ENCODE measurements at regions not wholly inside any gene's neighbourhood (a gene's known extent, or its start where the extent isn't known, plus 50 kb on each side); places are given as distances from the start of the nearest gene placed in this dataset.
A peak's percentile ranks its signal among the peaks of the same experiment; 100 is the strongest.
"Not testable (repeated sequence)": the region's sequence is repeated elsewhere in the genome, so short reads cannot be mapped to it uniquely, and the experiment has no call there.

DNA sequence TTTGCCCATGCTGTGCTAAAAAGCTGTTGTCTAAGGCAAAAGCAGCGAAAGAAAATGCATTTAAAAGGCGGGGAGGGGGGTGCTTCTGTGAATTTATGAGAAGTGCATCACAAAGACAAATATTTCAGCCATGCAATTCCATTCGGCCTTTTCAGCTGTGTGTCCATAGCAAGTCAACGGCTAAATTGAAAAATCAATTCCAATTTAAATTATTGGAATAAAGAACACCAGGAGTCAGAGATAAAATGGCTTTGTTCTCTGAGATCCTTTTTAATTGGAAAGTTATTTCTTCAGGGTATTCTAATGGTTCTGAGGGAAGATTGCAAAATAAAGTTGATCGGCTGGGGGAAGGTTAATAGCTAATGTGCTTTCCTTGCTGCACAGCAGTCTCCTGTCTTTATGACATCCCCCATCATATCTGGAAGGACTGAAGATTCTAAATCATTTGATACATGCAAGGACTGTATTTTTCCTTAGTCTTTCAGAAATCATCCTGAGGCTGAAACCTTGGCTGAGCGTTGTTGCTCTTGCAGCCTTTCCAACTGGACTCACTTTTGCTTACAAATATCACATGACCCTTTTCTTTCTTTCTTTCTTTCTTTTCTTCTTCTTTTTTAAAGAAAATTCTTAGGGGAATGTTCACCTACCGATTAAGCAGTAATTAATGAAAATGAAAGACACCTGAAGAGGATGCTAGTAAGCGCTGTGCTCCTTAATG is 647.1 kb downstream of the DACH1 start:
- no peak for FAIRE-seq
- 82 to 84% (median 82%) methylated on average over 8 of the region's 8 CpGs for WGBS, 3 donors

DNA sequence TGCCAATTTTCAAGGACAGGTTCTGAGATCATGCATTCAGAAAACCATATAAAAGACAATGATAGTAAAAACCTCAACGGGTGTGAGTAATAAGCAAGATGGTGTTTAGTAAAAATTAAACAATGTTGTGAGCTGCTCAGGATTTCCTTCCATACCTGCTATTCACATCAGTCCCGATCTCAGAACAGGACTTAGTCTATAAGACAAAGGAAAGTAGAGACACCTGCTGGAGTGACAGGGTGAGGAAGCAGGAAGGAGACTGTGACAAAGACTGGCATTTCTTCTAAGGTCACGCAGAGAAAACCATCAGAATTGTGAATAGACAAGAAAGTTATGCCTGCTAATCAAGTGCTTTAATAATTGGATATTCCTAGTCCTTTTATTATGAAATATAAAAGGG is 648.0 kb downstream of the DACH1 start:
- peak; percentile 17 to 58 for DNase-seq
- Histone ChIP-seq H3K27me3 (ENCODE audit: control insufficient read depth in 3 of 3, insufficient read depth in 3 of 3, low read length in 3 of 3) (no peaks in the 10 kb centered on the region), H3K36me3 (ENCODE audit: control insufficient read depth in 3 of 3, insufficient read depth in 2 of 3, low read depth in 1 of 3, low read length in 3 of 3) (no peaks in the 10 kb centered on the region), H3K27ac (ENCODE audit: low read depth in 1 of 3, low read length in 2 of 3) (no peak overlapping the region), H3K9me3 (ENCODE audit: control insufficient read depth in 2 of 2, insufficient read depth in 1 of 2, low read depth in 1 of 2, low read length in 1 of 2) (no peaks in the 10 kb centered on the region), H3K4me3 (ENCODE audit: low read depth in 1 of 3, low read length in 3 of 3) (no peak overlapping the region), H3K4me1 (ENCODE audit: control insufficient read depth in 3 of 3, insufficient read depth in 2 of 3, low read depth in 1 of 3, low read length in 2 of 3) (no peaks in the 10 kb centered on the region)
- FAIRE-seq: no peak
- WGBS, 3 donors: 15 to 46% (median 31%) methylated on average over 3 of the region's 3 CpGs

More for the DNA sequence above, 647.1 kb downstream of the DACH1 start:
- Histone ChIP-seq H3K27ac (ENCODE audit: low read depth in 1 of 3, low read length in 2 of 3) (no peak overlapping the region), H3K4me1 (ENCODE audit: control insufficient read depth in 3 of 3, insufficient read depth in 2 of 3, low read depth in 1 of 3, low read length in 2 of 3) (no peaks in the 10 kb centered on the region), H3K9me3 (ENCODE audit: control insufficient read depth in 2 of 2, insufficient read depth in 1 of 2, low read depth in 1 of 2, low read length in 1 of 2) (no peaks in the 10 kb centered on the region), H3K36me3 (ENCODE audit: control insufficient read depth in 3 of 3, insufficient read depth in 2 of 3, low read depth in 1 of 3, low read length in 3 of 3) (no peaks in the 10 kb centered on the region), H3K4me3 (ENCODE audit: low read depth in 1 of 3, low read length in 3 of 3) (no peak overlapping the region), H3K27me3 (ENCODE audit: control insufficient read depth in 3 of 3, insufficient read depth in 3 of 3, low read length in 3 of 3) (no peaks in the 10 kb centered on the region)
- no peak for DNase-seq

DNA sequence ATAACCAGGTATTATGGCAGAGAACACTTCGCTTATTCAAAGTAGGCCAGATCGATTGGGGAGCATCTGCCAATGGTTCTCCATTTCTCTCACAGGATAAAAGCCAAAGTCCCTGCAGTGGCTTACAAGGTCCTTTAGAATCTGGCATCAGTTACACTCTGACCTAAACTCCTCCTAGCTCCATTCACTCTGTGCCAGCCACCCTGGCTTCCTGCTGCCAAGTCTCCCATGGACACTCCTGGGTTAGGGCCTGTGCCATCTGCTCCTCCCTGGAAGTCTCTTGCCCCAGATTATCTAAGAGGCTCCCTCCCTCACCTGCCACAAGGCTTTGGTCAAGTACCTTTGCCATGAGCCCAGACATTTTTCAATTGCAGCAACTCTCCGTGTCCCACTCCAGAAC is 649.2 kb downstream of the DACH1 start:
- no peaks in the 10 kb centered on the region for H3K36me3 ChIP-seq (ENCODE audit: control insufficient read depth in 3 of 3, insufficient read depth in 2 of 3, low read depth in 1 of 3, low read length in 3 of 3)
- no peaks in the 10 kb centered on the region for H3K27me3 ChIP-seq (ENCODE audit: control insufficient read depth in 3 of 3, insufficient read depth in 3 of 3, low read length in 3 of 3)
- no peaks in the 10 kb centered on the region for H3K4me1 ChIP-seq (ENCODE audit: control insufficient read depth in 3 of 3, insufficient read depth in 2 of 3, low read depth in 1 of 3, low read length in 2 of 3)
- WGBS, 3 donors: 84 to 93% (median 90%) methylated on average over 3 of the region's 3 CpGs
- H3K27ac ChIP-seq (ENCODE audit: low read depth in 1 of 3, low read length in 2 of 3): no peak overlapping the region
- H3K4me3 ChIP-seq (ENCODE audit: low read depth in 1 of 3, low read length in 3 of 3): no peak overlapping the region
- H3K9me3 ChIP-seq (ENCODE audit: control insufficient read depth in 2 of 2, insufficient read depth in 1 of 2, low read depth in 1 of 2, low read length in 1 of 2): no peaks in the 10 kb centered on the region
- no peak for FAIRE-seq
- DNase-seq: no peak

DNA sequence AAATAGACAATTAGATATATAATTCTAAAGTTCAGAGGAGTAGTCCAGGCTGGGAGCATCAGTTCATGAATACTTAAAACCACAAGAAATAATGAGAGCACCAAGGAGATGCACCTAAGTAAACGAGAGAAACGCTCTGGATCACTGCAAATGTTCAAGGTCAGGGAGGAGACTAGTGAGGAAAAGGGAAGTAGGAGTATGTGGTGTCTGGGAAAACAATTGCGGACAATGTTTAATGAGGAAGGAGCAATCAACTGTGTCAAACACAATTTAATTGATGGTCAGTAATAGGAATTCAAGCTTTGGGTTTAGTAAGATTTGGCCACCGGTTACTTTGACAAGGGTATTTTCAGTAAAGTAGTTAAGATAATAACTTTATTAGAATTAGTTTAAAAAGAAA is 652.2 kb downstream of the DACH1 start:
- 63 to 85% (median 68%) methylated on average over 4 of the region's 4 CpGs for WGBS, 3 donors
- FAIRE-seq: no peak
- Histone ChIP-seq H3K27me3 (ENCODE audit: control insufficient read depth in 3 of 3, insufficient read depth in 3 of 3, low read length in 3 of 3) (no peaks in the 10 kb centered on the region), H3K36me3 (ENCODE audit: control insufficient read depth in 3 of 3, insufficient read depth in 2 of 3, low read depth in 1 of 3, low read length in 3 of 3) (no peaks in the 10 kb centered on the region), H3K27ac (ENCODE audit: low read depth in 1 of 3, low read length in 2 of 3) (no peak overlapping the region), H3K4me3 (ENCODE audit: low read depth in 1 of 3, low read length in 3 of 3) (no peak overlapping the region), H3K4me1 (ENCODE audit: control insufficient read depth in 3 of 3, insufficient read depth in 2 of 3, low read depth in 1 of 3, low read length in 2 of 3) (no peaks in the 10 kb centered on the region), H3K9me3 (ENCODE audit: control insufficient read depth in 2 of 2, insufficient read depth in 1 of 2, low read depth in 1 of 2, low read length in 1 of 2) (no peaks in the 10 kb centered on the region)
- no peak for DNase-seq

DNA sequence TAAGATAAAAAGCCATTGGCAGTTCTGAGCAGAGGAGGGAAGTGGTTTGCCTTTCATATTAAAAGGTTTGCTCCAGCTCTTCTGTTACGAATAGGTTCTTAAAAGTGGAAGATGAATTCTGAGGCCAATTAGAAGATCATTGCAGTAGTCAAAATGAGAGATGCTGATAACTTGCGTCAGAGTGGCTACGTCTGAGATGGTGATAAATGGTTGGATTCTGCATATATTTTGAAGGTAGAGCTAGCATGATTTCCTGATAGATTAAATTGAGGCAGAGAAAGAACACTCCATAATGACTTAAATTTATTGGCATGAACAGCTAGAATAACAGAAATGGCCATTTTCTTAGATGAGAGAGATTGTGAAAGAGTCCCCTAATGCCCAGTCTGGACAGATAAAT is 652.6 kb downstream of the DACH1 start:
- Histone ChIP-seq H3K36me3 (ENCODE audit: control insufficient read depth in 3 of 3, insufficient read depth in 2 of 3, low read depth in 1 of 3, low read length in 3 of 3) (no peaks in the 10 kb centered on the region), H3K27ac (ENCODE audit: low read depth in 1 of 3, low read length in 2 of 3) (no peak overlapping the region), H3K4me1 (ENCODE audit: control insufficient read depth in 3 of 3, insufficient read depth in 2 of 3, low read depth in 1 of 3, low read length in 2 of 3) (no peaks in the 10 kb centered on the region), H3K27me3 (ENCODE audit: control insufficient read depth in 3 of 3, insufficient read depth in 3 of 3, low read length in 3 of 3) (no peaks in the 10 kb centered on the region), H3K4me3 (ENCODE audit: low read depth in 1 of 3, low read length in 3 of 3) (no peak overlapping the region), H3K9me3 (ENCODE audit: control insufficient read depth in 2 of 2, insufficient read depth in 1 of 2, low read depth in 1 of 2, low read length in 1 of 2) (no peaks in the 10 kb centered on the region)
- WGBS, 3 donors: 78 to 85% (median 83%) methylated on average over 3 of the region's 3 CpGs
- DNase-seq: no peak
- FAIRE-seq: no peak

DNA sequence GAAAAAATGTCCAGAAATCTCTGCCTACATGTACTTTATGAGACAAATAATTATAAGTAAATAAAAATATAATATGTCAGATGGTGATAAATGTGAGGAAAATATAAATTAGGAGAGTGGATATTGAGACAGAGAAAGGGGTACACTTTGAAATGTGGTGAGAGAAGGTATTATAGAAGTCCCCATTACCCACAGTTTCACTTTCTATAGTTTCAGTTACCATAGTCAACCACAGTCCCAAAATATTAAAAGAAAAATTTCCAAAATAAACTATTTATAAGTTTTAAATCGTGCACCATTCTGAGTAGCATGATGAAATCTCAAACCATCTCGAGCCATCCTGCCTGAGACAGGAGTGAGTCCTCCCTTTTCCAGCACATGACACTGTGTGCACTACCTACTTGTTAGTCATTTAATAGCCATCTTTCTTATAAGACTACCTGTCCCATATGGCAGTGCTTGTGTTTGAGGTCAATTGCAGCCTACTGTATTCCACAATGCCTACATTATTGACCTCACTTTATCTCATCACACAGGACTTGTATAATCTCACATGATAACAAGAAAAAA is 653.7 kb downstream of the DACH1 start:
- H3K36me3 ChIP-seq (ENCODE audit: control insufficient read depth in 3 of 3, insufficient read depth in 2 of 3, low read depth in 1 of 3, low read length in 3 of 3): no peaks in the 10 kb centered on the region
- DNase-seq: no peak
- no peaks in the 10 kb centered on the region for H3K27me3 ChIP-seq (ENCODE audit: control insufficient read depth in 3 of 3, insufficient read depth in 3 of 3, low read length in 3 of 3)
- no peaks in the 10 kb centered on the region for H3K4me1 ChIP-seq (ENCODE audit: control insufficient read depth in 3 of 3, insufficient read depth in 2 of 3, low read depth in 1 of 3, low read length in 2 of 3)
- no peak overlapping the region for H3K27ac ChIP-seq (ENCODE audit: low read depth in 1 of 3, low read length in 2 of 3)
- WGBS, 3 donors: 65 to 82% (median 69%) methylated on average over 2 of the region's 2 CpGs
- H3K9me3 ChIP-seq (ENCODE audit: control insufficient read depth in 2 of 2, insufficient read depth in 1 of 2, low read depth in 1 of 2, low read length in 1 of 2): no peaks in the 10 kb centered on the region
- FAIRE-seq: no peak
- no peak overlapping the region for H3K4me3 ChIP-seq (ENCODE audit: low read depth in 1 of 3, low read length in 3 of 3)

DNA sequence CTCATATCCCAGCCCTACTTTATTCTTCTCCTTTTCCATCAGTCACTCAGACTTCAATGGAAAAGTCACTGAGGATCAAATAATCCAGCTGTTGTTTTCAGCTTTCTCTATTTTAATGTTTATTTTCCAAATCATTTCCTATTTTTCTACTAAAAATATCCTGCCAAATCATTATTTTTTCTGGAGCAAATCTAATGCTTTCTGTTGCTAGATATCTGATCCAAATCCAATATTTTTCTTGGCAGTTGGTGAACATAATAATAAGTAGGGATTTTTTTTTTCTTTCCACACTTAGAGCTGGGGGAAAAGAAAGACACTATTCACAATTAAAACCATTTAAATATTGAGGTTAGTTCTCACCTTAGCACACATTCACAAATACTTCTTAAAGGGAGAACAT is 656.1 kb downstream of the DACH1 start:
- no peak for FAIRE-seq

DNA sequence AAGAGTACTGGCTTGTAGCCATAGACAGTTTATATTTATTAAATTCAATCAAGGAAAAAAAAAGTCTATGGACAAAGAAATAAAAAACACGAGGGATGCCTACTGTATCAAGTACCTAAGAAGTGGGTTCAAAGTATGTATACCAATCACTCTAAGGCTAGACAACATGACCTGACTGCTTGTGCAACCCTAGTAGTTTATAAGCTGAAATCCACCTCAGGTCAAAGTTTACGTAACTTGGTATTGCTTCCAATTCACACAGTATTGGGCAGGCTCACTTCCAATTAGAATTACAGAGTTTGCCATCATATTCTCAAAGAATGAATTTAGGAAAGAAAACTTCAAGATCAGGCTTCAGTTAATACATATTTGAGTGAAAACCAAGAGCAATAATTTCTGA is 657.8 kb downstream of the DACH1 start:
- Histone ChIP-seq H3K4me3 (ENCODE audit: low read depth in 1 of 3, low read length in 3 of 3) (no peak overlapping the region), H3K4me1 (ENCODE audit: control insufficient read depth in 3 of 3, insufficient read depth in 2 of 3, low read depth in 1 of 3, low read length in 2 of 3) (no peaks in the 10 kb centered on the region), H3K9me3 (ENCODE audit: control insufficient read depth in 2 of 2, insufficient read depth in 1 of 2, low read depth in 1 of 2, low read length in 1 of 2) (no peaks in the 10 kb centered on the region), H3K27me3 (ENCODE audit: control insufficient read depth in 3 of 3, insufficient read depth in 3 of 3, low read length in 3 of 3) (no peaks in the 10 kb centered on the region), H3K36me3 (ENCODE audit: control insufficient read depth in 3 of 3, insufficient read depth in 2 of 3, low read depth in 1 of 3, low read length in 3 of 3) (no peaks in the 10 kb centered on the region), H3K27ac (ENCODE audit: low read depth in 1 of 3, low read length in 2 of 3) (no peak overlapping the region)
- FAIRE-seq (no peak), DNase-seq (no peak)
- 81 to 91% (median 82%) methylated on average over 2 of the region's 2 CpGs for WGBS, 3 donors

More for the DNA sequence above, 656.1 kb downstream of the DACH1 start:
- Histone ChIP-seq H3K4me3 (ENCODE audit: low read depth in 1 of 3, low read length in 3 of 3) (no peak overlapping the region), H3K9me3 (ENCODE audit: control insufficient read depth in 2 of 2, insufficient read depth in 1 of 2, low read depth in 1 of 2, low read length in 1 of 2) (no peaks in the 10 kb centered on the region), H3K4me1 (ENCODE audit: control insufficient read depth in 3 of 3, insufficient read depth in 2 of 3, low read depth in 1 of 3, low read length in 2 of 3) (no peaks in the 10 kb centered on the region), H3K36me3 (ENCODE audit: control insufficient read depth in 3 of 3, insufficient read depth in 2 of 3, low read depth in 1 of 3, low read length in 3 of 3) (no peaks in the 10 kb centered on the region), H3K27me3 (ENCODE audit: control insufficient read depth in 3 of 3, insufficient read depth in 3 of 3, low read length in 3 of 3) (no peaks in the 10 kb centered on the region), H3K27ac (ENCODE audit: low read depth in 1 of 3, low read length in 2 of 3) (no peak overlapping the region)
- DNase-seq: no peak

DNA sequence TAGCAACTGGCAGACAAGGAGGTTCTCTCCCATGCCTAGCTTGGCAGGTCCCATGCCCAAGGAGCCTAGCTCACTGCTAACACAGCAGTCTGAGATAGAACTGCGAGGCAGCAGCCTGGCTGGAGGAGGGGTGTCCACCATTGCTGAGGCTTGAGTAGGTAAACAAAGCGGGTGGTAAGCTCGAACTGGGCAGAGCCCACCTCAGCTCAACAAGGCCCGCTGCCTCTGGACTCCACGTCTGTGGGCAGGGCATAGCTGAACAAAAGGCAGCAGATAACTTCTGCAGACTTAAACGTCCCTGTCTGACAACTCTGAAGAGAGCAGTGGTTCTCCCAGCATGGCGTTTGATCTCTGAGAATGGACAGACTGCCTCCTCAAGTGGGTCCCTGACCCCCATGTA is 682.4 kb downstream of the DACH1 start:
- H3K4me3 ChIP-seq (ENCODE audit: low read depth in 1 of 3, low read length in 3 of 3); DNase-seq; H3K27ac ChIP-seq (ENCODE audit: low read depth in 1 of 3, low read length in 2 of 3); FAIRE-seq; H3K4me1 ChIP-seq (ENCODE audit: control insufficient read depth in 3 of 3, insufficient read depth in 2 of 3, low read depth in 1 of 3, low read length in 2 of 3); H3K36me3 ChIP-seq (ENCODE audit: control insufficient read depth in 3 of 3, insufficient read depth in 2 of 3, low read depth in 1 of 3, low read length in 3 of 3); H3K27me3 ChIP-seq (ENCODE audit: control insufficient read depth in 3 of 3, insufficient read depth in 3 of 3, low read length in 3 of 3): not testable (repeated sequence)
- WGBS, 3 donors: 79 to 90% (median 82%) methylated on average over 7 of the region's 7 CpGs
- peaks cover 0 to 14% of the 10 kb centered on the region in 2 donors for H3K9me3 ChIP-seq (ENCODE audit: control insufficient read depth in 2 of 2, insufficient read depth in 1 of 2, low read depth in 1 of 2, low read length in 1 of 2)
